ENCODE measurements at regions not wholly inside any gene's neighbourhood (a gene's known extent, or its start where the extent isn't known, plus 50 kb on each side); places are given as distances from the start of the nearest gene placed in this dataset.
A peak's percentile ranks its signal among the peaks of the same experiment; 100 is the strongest.

GRCh38 chr1:198867182-198867581, 228.3 kb downstream of the PTPRC start:
- Histone ChIP-seq H3K36me3 (no peaks in the 10 kb centered on the region), H3K9me3 (no peaks in the 10 kb centered on the region), H3K27me3 (no peaks in the 10 kb centered on the region), H3K27ac (no peak overlapping the region), H3K4me3 (replicated peaks in 1 of 3) (no peak overlapping the region), H3K4me1 (no peaks in the 10 kb centered on the region)
- no peak for DNase-seq
- WGBS, 2 donors = 84 to 93% methylated on average over 6 of the region's 6 CpGs
- TF ChIP-seq POLR2A (IDR thresholded peaks at IDR 0.05) = no peak
- intact Hi-C loops (cut with DNase I) = no loop called here

GRCh38 chr1:198873696-198874230, 234.9 kb downstream of the PTPRC start:
- TF ChIP-seq CTCF (IDR thresholded peaks at IDR 0.05) (no peak), POLR2A (IDR thresholded peaks at IDR 0.05) (no peak)
- 74 to 75% methylated on average over 2 of the region's 2 CpGs for WGBS, 2 donors
- no peak overlapping the region for H3K4me3 ChIP-seq (replicated peaks in 1 of 3)
- no peak overlapping the region for H3K27ac ChIP-seq
- intact Hi-C loops (cut with DNase I) = no loop called here
- H3K9me3 ChIP-seq = no peaks in the 10 kb centered on the region
- no peaks in the 10 kb centered on the region for H3K36me3 ChIP-seq
- H3K27me3 ChIP-seq = no peaks in the 10 kb centered on the region
- DNase-seq = no peak
- H3K4me1 ChIP-seq = peaks cover 0 to 10% of the 10 kb centered on the region in 2 donors

- Histone ChIP-seq H3K9me3 (no peaks in the 10 kb centered on the region), H3K27ac (peak overlapping the region in 2 of 3 donors; percentile 30 to 32), H3K27me3 (no peaks in the 10 kb centered on the region), H3K36me3 (no peaks in the 10 kb centered on the region), H3K4me3 (replicated peaks in 1 of 3) (no peak overlapping the region), H3K4me1 (peaks cover 0 to 10% of the 10 kb centered on the region in 2 donors)
- 43 to 50% methylated on average over 10 of the region's 10 CpGs for WGBS, 2 donors
- intact Hi-C loops (cut with DNase I) = no loop called here
- TF ChIP-seq CTCF (IDR thresholded peaks at IDR 0.05) (no peak), POLR2A (IDR thresholded peaks at IDR 0.05) (no peak)
- DNase-seq = peak; percentile 23 to 36
These were observed 237.6 kb downstream of the PTPRC start for GRCh38 chr1:198876371-198876871.

- H3K27me3 ChIP-seq = no peaks in the 10 kb centered on the region
- H3K4me3 ChIP-seq (replicated peaks in 1 of 3) = no peak overlapping the region
- 97% methylated on average over 2 of the region's 2 CpGs for WGBS, 2 donors
- no peak for TF ChIP-seq POLR2A (IDR thresholded peaks at IDR 0.05)
- H3K36me3 ChIP-seq = no peaks in the 10 kb centered on the region
- no peaks in the 10 kb centered on the region for H3K9me3 ChIP-seq
- no peak overlapping the region for H3K27ac ChIP-seq
- intact Hi-C loops (cut with DNase I) = no loop called here
- peaks cover 0 to 10% of the 10 kb centered on the region in 2 donors for H3K4me1 ChIP-seq
- DNase-seq = no peak
These were observed 239.7 kb downstream of the PTPRC start for GRCh38 chr1:198878566-198878965.

GRCh38 chr1:198879711-198880306, 241.0 kb downstream of the PTPRC start:
- H3K27me3 ChIP-seq = no peaks in the 10 kb centered on the region
- peaks cover 0 to 10% of the 10 kb centered on the region in 2 donors for H3K4me1 ChIP-seq
- no peak overlapping the region for H3K27ac ChIP-seq
- TF ChIP-seq CTCF (IDR thresholded peaks at IDR 0.05) (no peak), POLR2A (IDR thresholded peaks at IDR 0.05) (no peak)
- no peaks in the 10 kb centered on the region for H3K9me3 ChIP-seq
- H3K4me3 ChIP-seq (replicated peaks in 1 of 3) = no peak overlapping the region
- 94 to 96% methylated on average over 5 of the region's 5 CpGs for WGBS, 2 donors
- H3K36me3 ChIP-seq = no peaks in the 10 kb centered on the region
- intact Hi-C loops (cut with DNase I) = no loop called here
- no peak for DNase-seq

GRCh38 chr1:198880397-198880796, 241.6 kb downstream of the PTPRC start:
- no peak for TF ChIP-seq CTCF (IDR thresholded peaks at IDR 0.05)
- TF ChIP-seq POLR2A (IDR thresholded peaks at IDR 0.05) = no peak
- DNase-seq = no peak
- Histone ChIP-seq H3K4me1 (peaks cover 0 to 6% of the 10 kb centered on the region in 2 donors), H3K4me3 (replicated peaks in 1 of 3) (no peak overlapping the region), H3K27ac (no peak overlapping the region), H3K9me3 (no peaks in the 10 kb centered on the region), H3K27me3 (no peaks in the 10 kb centered on the region), H3K36me3 (no peaks in the 10 kb centered on the region)
- 94 to 100% methylated on average over 2 of the region's 2 CpGs for whole genome bisulfite sequencing, 2 donors
- intact Hi-C loops (cut with DNase I) = no loop called here

Measured in thyroid gland (tissue), 4 donors.